Nephron (organoid): ENCODE measurements at regions not wholly inside any gene's neighbourhood (a gene's known extent, or its start where the extent isn't known, plus 50 kb on each side); places are given as distances from the start of the nearest gene placed in this dataset.

ENCODE experiments used
- H3K27ac Mint-ChIP-seq, 3 experiments: 2 replicates each; pipeline ENCODE4 v1.8.0; 2020; ENCODE audit warnings: mixed read lengths in 3 of 3, mild to moderate bottlenecking in 2 of 3, moderate library complexity in 1 of 3
- H3K27me3 Mint-ChIP-seq: 2 replicates; pipeline ENCODE4 v1.8.0; 2021; ENCODE audit warnings: low read depth, mild to moderate bottlenecking, moderate library complexity, mixed read lengths
- H3K36me3 Mint-ChIP-seq: 2 replicates; pipeline ENCODE4 v1.8.0; 2020; ENCODE audit warnings: low read depth, mixed read lengths
- H3K4me1 Mint-ChIP-seq: 2 replicates; pipeline ENCODE4 v1.8.0; 2020; ENCODE audit warnings: mixed read lengths
- H3K4me3 Mint-ChIP-seq, 3 experiments: 2 replicates each; pipeline ENCODE4 v1.8.0; 2020; ENCODE audit warnings: mild to moderate bottlenecking in 3 of 3, mixed read lengths in 3 of 3, moderate library complexity in 2 of 3
- H3K9me3 Mint-ChIP-seq: 2 replicates; pipeline ENCODE4 v1.8.0; 2020; ENCODE audit warnings: mixed read lengths
- CTCF ChIP-seq, 3 experiments: fragments of 200-600 bp; sonication (generic); IDR thresholded peaks; one replicate each; pipeline ENCODE4 v1.5.0; 2021; ENCODE audit warnings: antibody characterized with exemption in 3 of 3; ENCODE audit not compliant: unreplicated experiment in 3 of 3

- H3K4me3 Mint-ChIP-seq: peak overlapping the region; percentile 90 to 94 (median 91)
- H3K9me3 Mint-ChIP-seq: no peaks in the 10 kb centered on the region
- no peak for TF ChIP-seq CTCF (IDR thresholded peaks at IDR 0.05; ENCODE audit: unreplicated experiment in 3 of 3)
- peaks cover 33% of the 10 kb centered on the region for H3K27me3 Mint-ChIP-seq
- H3K36me3 Mint-ChIP-seq: peaks cover 3% of the 10 kb centered on the region
- H3K4me1 Mint-ChIP-seq: peaks cover 30% of the 10 kb centered on the region
- peak overlapping the region; percentile 87 to 95 (median 88) for H3K27ac Mint-ChIP-seq
Measured at GRCh38 chr12:24561411-24561871, 387.5 kb downstream of the BCAT1 start.

- H3K27me3 Mint-ChIP-seq: peaks cover 37% of the 10 kb centered on the region
Measured at GRCh38 chr12:24560831-24561271, 388.1 kb downstream of the BCAT1 start.

GRCh38 chr12:24560192-24560775 is 388.6 kb downstream of the BCAT1 start:
- Mint-ChIP-seq H3K27ac (peak overlapping the region; percentile 87 to 95 (median 88)), H3K9me3 (no peaks in the 10 kb centered on the region), H3K27me3 (peaks cover 36% of the 10 kb centered on the region), H3K4me1 (peaks cover 30% of the 10 kb centered on the region), H3K36me3 (peaks cover 3% of the 10 kb centered on the region), H3K4me3 (peak overlapping the region; percentile 90 to 94 (median 91))
- TF ChIP-seq CTCF (IDR thresholded peaks at IDR 0.05; ENCODE audit: unreplicated experiment in 3 of 3): no peak

More at GRCh38 chr12:24560831-24561271, 388.1 kb downstream of the BCAT1 start:
- peak overlapping the region; percentile 90 to 94 (median 91) for H3K4me3 Mint-ChIP-seq
- H3K36me3 Mint-ChIP-seq: peaks cover 3% of the 10 kb centered on the region
- H3K9me3 Mint-ChIP-seq: no peaks in the 10 kb centered on the region
- peak overlapping the region; percentile 87 to 95 (median 88) for H3K27ac Mint-ChIP-seq
- H3K4me1 Mint-ChIP-seq: peaks cover 30% of the 10 kb centered on the region
- TF ChIP-seq CTCF (IDR thresholded peaks at IDR 0.05; ENCODE audit: unreplicated experiment in 3 of 3): no peak

- Mint-ChIP-seq H3K36me3 (peaks cover 3% of the 10 kb centered on the region), H3K27ac (no peak overlapping the region), H3K4me3 (no peak overlapping the region), H3K9me3 (no peaks in the 10 kb centered on the region), H3K27me3 (peaks cover 22% of the 10 kb centered on the region), H3K4me1 (peaks cover 20% of the 10 kb centered on the region)
- TF ChIP-seq CTCF (IDR thresholded peaks at IDR 0.05; ENCODE audit: unreplicated experiment in 3 of 3): no peak
Measured at GRCh38 chr12:24557738-24558137, 391.2 kb downstream of the BCAT1 start.

- H3K4me3 Mint-ChIP-seq: no peak overlapping the region
- H3K27ac Mint-ChIP-seq: no peak overlapping the region
- peaks cover 11% of the 10 kb centered on the region for H3K27me3 Mint-ChIP-seq
- TF ChIP-seq CTCF (IDR thresholded peaks at IDR 0.05; ENCODE audit: unreplicated experiment in 3 of 3): no peak
- no peaks in the 10 kb centered on the region for H3K9me3 Mint-ChIP-seq
- peaks cover 3% of the 10 kb centered on the region for H3K36me3 Mint-ChIP-seq
- H3K4me1 Mint-ChIP-seq: peaks cover 22% of the 10 kb centered on the region
Measured at GRCh38 chr12:24555730-24556129, 393.2 kb downstream of the BCAT1 start.
